ENCODE measurements at regions not wholly inside any gene's neighbourhood (a gene's known extent, or its start where the extent isn't known, plus 50 kb on each side); places are given as distances from the start of the nearest gene placed in this dataset.
"Not testable (repeated sequence)": the region's sequence is repeated elsewhere in the genome, so short reads cannot be mapped to it uniquely, and the experiment has no call there.

DNA sequence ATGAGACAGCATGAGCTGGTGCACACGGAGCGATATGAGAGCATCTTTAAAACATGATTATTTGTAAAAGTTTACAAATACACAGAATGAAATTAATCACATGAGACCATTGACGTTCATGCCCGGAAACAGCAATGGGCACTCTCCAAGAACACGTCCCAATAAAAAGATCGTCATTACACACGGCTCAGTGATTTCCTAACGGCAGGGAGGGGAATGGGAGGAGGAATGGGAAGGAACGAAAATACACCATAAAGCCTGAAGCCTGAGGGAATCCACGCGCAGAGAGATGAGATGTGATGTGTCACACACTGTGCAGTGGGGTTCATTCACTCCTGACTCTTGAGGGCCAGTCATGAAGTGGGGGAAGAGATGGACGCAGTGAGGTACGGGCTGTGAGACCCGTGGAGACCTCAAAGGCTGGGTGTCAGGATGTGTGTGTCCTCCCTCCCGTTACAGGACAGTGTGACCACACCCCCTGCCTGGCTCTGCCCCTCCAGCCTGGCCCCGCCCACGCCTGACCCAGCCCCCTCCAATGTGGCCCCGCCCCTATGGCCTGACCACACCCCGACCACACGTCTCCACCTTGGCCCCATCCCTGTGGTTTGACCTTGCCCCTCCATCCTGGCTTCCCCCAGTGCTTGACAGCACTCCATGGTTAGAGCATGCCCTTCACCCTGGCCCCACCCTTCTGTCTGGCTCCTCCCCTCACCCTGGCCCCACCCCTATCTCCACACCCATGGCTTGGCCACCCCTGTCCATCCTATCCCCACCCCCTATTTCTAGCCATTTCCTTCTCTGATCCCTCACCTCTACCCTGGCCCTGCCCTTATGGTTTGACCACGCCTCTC is 270.5 kb upstream of the SFSWAP start:
- H3K27ac ChIP-seq; DNase-seq (ENCODE audit: low read depth, low spot score): not testable (repeated sequence)

DNA sequence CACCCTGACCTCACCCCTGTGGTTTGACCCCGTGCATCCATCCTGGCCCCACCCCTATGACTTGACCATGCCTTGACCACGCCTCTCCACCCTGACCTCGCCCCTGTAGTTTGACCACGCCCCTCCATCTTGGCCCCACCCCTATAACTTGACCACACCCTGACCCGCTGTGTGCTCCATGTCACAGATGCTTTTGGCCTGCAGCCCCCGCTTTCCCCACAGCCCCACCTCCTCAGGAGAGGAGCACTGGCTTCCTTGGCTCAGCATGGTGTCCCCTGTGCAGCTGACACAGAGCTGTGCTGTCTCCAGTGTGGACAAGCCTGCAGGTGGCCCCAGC is 269.9 kb upstream of the SFSWAP start:
- no peak overlapping the region for H3K27ac ChIP-seq
- DNase-seq (ENCODE audit: low read depth, low spot score), result no peak

GRCh38 chr12:131441638-131442336 is 269.1 kb upstream of the SFSWAP start:
- no peak for DNase-seq (ENCODE audit: low read depth, low spot score)
- H3K27ac ChIP-seq, result no peak overlapping the region

- DNase-seq (ENCODE audit: low read depth, low spot score), result no peak
- H3K27ac ChIP-seq, result no peak overlapping the region
Observed at GRCh38 chr12:131442337-131442918, 268.5 kb upstream of the SFSWAP start.

- H3K27ac ChIP-seq, result no peak overlapping the region
- no peak for DNase-seq (ENCODE audit: low read depth, low spot score)
Observed at GRCh38 chr12:131443019-131444000, 267.6 kb upstream of the SFSWAP start.

GRCh38 chr12:131444220-131445164 is 266.4 kb upstream of the SFSWAP start:
- DNase-seq (ENCODE audit: low read depth, low spot score), result no peak

DNA sequence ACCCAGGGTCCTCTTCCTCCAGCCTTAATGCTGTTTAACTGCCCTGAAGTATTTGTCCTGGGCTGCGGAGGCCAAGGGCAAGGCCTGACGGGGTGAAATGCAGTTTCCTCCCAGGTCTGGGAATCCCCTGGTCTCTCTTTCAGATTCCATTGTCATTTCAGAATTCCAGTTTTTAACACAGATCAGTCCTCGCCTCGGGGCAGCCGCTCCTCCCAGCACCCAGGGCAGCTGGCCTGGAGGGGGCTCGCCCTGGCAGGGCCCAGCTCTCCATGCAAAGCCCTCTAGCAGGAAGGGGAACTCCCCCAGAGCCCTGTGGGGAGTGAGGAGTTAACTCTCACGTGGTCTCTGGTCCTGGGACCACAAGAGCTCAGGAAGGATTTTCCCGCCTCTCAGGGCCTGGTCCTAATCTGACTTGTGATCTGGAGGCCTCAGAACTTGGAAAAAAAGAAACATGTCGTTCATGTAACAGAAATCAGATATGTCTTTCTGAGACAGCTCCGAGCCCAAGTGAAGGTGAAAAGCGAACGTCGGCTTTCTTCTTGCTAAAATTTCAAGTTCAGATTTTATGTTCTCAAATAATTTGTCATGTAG is 265.6 kb upstream of the SFSWAP start:
- DNase-seq (ENCODE audit: low read depth, low spot score), result no peak
- H3K27ac ChIP-seq, result no peak overlapping the region

More at GRCh38 chr12:131444220-131445164, 266.4 kb upstream of the SFSWAP start:
- no peak overlapping the region for H3K27ac ChIP-seq

- no peak overlapping the region for H3K27ac ChIP-seq
- no peak for DNase-seq (ENCODE audit: low read depth, low spot score)
Observed at GRCh38 chr12:131445795-131446194, 265.1 kb upstream of the SFSWAP start.

DNA sequence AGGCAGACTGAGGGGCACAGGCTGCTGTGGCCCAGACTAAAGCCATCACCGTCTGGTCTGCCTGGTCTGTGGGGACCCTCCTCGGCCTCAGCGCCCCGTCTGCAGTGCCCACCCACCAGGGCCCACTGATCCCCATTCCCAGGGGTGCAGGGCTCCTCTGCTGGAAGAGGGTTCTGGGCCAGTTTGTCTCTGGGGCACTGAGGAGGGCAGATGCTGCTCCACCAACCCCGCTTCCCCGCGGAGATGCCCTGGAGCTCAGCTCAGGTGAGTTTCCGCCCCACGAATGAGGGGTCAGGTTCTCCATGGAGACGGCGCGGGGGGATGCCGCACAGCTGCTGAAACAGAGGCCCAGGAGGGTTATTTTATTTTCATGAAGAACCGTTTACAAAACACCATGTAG is 263.3 kb upstream of the SFSWAP start:
- not testable (repeated sequence) for H3K27ac ChIP-seq

DNA sequence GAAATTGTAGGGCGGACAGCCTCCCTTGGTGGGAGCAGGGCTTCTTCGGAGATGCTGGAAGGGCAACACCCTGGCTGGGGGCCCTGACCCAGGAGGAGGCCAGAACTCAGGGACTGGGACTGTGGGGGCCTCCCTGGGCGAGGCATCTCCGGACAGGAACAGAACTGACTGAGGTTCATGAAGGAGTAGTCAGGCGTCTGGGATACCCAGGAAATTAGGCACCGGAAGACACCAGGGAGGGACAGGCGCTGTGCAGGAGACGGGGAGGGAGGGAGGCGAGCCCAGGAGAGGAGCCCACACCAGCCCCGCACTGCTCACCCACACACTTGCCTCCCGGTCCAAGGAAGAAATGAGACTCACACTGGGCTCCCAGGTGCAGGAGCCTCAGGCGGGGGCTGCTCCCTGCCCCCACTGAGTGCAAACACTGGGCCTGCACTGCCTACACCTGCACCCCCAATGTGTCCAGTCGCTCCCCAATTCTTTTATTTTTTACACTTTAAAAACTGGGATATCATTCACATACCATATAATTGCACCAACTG is 262.6 kb upstream of the SFSWAP start:
- DNase-seq (ENCODE audit: low read depth, low spot score), result no peak
- H3K27ac ChIP-seq, result no peak overlapping the region

More for the DNA sequence above, 263.3 kb upstream of the SFSWAP start:
- not testable (repeated sequence) for DNase-seq (ENCODE audit: low read depth, low spot score)

DNA sequence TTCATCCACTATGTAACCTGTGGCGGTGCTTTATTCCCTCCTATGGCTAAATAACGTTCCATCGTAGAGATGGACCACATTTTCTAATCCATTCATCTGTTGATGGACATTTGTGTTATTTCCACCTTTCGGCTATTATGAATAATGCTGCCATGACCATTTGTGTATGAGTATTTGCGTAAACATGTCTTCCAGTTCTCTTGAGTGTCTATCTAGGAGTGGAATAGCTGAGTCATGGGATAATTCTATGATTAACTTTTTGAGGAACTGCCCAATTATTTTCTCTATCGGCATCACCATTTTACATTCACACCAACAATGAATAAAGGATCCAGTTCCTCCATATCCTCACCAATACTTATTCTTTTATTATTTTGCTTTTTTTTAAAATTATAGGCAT is 261.9 kb upstream of the SFSWAP start:
- no peak overlapping the region for H3K27ac ChIP-seq
- no peak for DNase-seq (ENCODE audit: low read depth, low spot score)

GRCh38 chr12:131452444-131452860 is 258.4 kb upstream of the SFSWAP start:
- no peak for DNase-seq (ENCODE audit: low read depth, low spot score)
- H3K27ac ChIP-seq, result no peak overlapping the region

DNA sequence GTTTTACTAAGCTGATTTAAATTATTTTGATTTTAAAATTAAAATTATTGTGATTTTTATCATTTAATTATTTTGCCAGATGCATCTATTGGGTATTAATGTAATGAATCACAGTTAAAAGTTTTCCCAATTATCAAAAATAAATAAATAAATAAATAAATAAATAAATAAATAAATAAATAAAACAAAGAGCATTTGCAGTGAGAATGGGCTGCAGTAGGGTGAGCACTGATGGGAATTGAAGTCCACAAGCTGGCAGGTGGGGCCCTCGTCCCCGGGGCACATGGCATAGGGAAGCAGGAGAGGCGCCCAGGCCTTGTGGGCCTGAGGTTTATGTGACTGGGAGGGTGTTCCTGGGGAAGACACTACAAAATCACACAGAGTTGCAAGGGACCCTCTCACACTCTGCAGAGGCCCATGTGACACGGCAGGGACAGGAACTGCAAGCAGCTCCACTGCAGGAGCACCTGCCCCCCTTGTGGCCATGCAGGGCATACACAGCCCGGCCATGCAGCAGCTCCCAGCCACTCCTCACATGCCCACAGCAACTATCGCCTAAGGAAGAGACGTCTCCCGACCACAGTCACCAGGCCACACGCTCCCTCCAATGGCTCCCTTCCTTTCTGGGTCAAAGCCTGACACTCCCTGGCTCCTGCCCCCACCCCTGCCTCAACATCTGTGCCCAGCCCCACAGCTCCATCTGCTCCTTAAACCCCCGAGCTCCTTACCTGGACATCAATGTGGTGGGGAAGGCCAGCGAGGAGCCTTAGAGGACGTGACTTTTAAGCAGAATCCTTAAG is 256.3 kb upstream of the SFSWAP start:
- H3K27ac ChIP-seq, result no peak overlapping the region
- DNase-seq (ENCODE audit: low read depth, low spot score), result no peak

- no peak for DNase-seq (ENCODE audit: low read depth, low spot score)
- H3K27ac ChIP-seq, result no peak overlapping the region
Observed at GRCh38 chr12:131455218-131455506, 255.7 kb upstream of the SFSWAP start.

DNA sequence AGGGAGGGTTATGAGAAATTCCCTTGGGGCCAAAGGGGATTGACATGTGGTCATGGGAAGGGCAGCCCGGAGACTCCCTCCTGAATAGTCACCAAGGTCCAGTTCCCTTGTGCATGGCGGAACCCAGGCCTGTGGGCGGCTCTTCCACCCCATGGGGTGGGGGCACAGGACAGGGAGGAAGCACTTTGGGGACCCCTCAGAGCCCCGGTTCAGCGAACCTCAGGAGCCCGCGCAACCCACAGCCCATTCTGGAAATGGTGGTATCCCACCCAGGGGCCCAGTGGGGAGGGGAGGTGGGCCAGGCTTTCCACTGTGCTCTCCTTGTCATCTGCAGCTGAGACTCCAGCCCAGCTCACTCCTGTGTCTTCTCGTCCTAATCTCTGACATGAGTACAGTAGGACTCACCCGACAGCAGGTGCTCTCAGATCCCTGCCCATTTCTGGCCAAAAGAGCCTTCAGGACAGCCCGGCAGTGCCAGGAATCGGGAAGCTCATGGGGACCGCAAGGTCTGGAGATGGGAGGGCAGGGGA is 255.2 kb upstream of the SFSWAP start:
- DNase-seq (ENCODE audit: low read depth, low spot score), result no peak
- H3K27ac ChIP-seq, result no peak overlapping the region

DNA sequence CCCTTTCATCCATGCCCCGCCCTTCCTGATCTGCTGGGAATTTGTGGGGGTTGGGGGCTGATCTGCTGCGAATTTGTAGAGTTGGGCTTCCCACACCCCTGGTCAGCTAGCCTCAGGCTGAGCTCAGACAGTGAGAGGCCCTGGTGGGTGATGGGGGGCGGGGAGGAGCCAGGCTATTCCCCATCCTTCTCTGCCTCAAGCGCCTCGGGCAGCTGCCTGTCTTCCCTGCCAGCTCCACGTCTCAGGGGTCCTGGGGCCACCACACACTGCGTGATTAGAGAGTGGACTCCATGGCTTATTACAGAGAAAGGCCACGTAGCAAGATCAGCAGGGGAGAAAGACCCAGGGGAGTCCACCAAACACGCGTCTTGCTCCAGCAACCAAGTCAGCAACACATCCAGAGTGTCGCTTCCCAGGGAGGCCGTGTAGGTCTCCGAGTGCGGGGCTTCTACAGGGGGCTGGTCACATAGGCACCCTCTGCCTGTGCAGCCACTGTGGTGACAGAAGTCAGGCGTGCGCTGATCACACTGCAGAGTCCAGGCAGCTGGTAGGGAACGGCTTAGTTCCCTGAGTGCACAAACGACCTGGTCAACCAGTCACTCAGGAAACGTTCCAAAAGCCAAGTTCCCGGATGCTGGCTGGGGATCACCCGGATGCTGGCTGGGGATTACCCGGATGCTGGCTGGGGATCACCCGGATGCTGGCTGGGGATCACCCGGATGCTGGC is 254.4 kb upstream of the SFSWAP start:
- no peak for DNase-seq (ENCODE audit: low read depth, low spot score)
- H3K27ac ChIP-seq, result no peak overlapping the region

DNA sequence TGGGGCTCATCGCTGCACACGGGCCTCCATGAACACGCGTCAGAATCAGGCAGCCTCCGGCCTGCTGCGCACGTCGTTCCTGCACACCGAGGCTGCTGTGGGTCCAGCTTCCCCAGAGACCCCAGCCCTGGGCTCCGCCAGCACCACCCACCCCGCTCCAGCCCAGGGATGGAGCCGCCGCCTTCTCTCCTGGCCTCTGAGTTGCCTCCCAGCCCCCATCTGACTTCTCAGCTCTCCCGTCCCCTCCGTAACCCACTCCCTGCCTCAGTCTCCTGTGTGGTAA is 253.9 kb upstream of the SFSWAP start:
- H3K27ac ChIP-seq, result no peak overlapping the region
- no peak for DNase-seq (ENCODE audit: low read depth, low spot score)

Measured in epithelial cell of prostate (primary cell).